ENCODE measurements at regions not wholly inside any gene's neighbourhood (a gene's known extent, or its start where the extent isn't known, plus 50 kb on each side); places are given as distances from the start of the nearest gene placed in this dataset.

GRCh38 chr4:120158841-120159463 lies 92.3 kb upstream of the MAD2L1 start:
- Histone ChIP-seq H3K4me1 (ENCODE audit: control insufficient read depth in 3 of 3, insufficient read depth in 2 of 3, low read depth in 1 of 3, low read length in 2 of 3) (no peaks in the 10 kb centered on the region), H3K4me3 (ENCODE audit: low read depth in 1 of 3, low read length in 3 of 3) (no peak overlapping the region), H3K36me3 (ENCODE audit: control insufficient read depth in 3 of 3, insufficient read depth in 2 of 3, low read depth in 1 of 3, low read length in 3 of 3) (no peaks in the 10 kb centered on the region), H3K9me3 (ENCODE audit: control insufficient read depth in 2 of 2, insufficient read depth in 1 of 2, low read depth in 1 of 2, low read length in 1 of 2) (no peaks in the 10 kb centered on the region), H3K27me3 (ENCODE audit: control insufficient read depth in 3 of 3, insufficient read depth in 3 of 3, low read length in 3 of 3) (no peaks in the 10 kb centered on the region), H3K27ac (ENCODE audit: low read depth in 1 of 3, low read length in 2 of 3) (no peak overlapping the region)
- no peak for FAIRE-seq
- DNase-seq, result no peak
- 74 to 82% (median 80%) methylated on average over 3 of the region's 3 CpGs for WGBS, 3 donors

GRCh38 chr4:120158046-120158445 lies 91.4 kb upstream of the MAD2L1 start:
- no peak overlapping the region for H3K27ac ChIP-seq (ENCODE audit: low read depth in 1 of 3, low read length in 2 of 3)
- DNase-seq (no peak), FAIRE-seq (no peak)
- no peaks in the 10 kb centered on the region for H3K4me1 ChIP-seq (ENCODE audit: control insufficient read depth in 3 of 3, insufficient read depth in 2 of 3, low read depth in 1 of 3, low read length in 2 of 3)
- H3K4me3 ChIP-seq (ENCODE audit: low read depth in 1 of 3, low read length in 3 of 3), result no peak overlapping the region
- H3K36me3 ChIP-seq (ENCODE audit: control insufficient read depth in 3 of 3, insufficient read depth in 2 of 3, low read depth in 1 of 3, low read length in 3 of 3), result no peaks in the 10 kb centered on the region
- 56 to 61% (median 58%) methylated on average over 2 of the region's 2 CpGs for WGBS, 3 donors
- no peaks in the 10 kb centered on the region for H3K27me3 ChIP-seq (ENCODE audit: control insufficient read depth in 3 of 3, insufficient read depth in 3 of 3, low read length in 3 of 3)
- H3K9me3 ChIP-seq (ENCODE audit: control insufficient read depth in 2 of 2, insufficient read depth in 1 of 2, low read depth in 1 of 2, low read length in 1 of 2), result no peaks in the 10 kb centered on the region

DNA sequence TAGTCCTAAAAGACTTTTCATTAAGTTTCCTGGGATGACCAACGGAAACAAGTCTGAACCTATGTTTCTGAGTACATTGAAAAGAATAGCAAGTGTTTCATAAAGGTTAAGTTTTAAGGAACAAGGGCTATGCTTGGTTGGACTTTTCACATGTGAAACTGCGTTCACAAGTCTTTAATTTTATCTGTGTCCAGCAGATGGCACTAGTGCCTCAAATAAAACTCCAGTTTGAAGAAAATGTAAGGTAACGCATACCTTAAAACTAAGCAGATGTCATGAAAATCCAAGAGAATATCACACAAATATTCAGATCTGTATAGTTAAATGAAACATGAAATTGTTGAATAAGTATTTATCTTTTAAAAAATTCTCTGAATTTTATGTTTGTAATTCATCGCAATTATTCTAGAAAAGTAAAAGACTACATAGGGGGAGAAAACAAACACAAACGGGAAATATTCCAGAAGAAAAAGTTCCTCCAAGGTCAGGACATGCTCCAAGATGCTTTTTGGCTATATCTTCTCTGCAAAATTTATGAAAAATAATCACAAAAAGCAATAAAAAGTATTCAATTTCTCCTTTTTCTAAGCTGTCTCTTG lies 89.6 kb upstream of the MAD2L1 start:
- Histone ChIP-seq H3K36me3 (ENCODE audit: control insufficient read depth in 3 of 3, insufficient read depth in 2 of 3, low read depth in 1 of 3, low read length in 3 of 3) (no peaks in the 10 kb centered on the region), H3K27ac (ENCODE audit: low read depth in 1 of 3, low read length in 2 of 3) (no peak overlapping the region), H3K4me3 (ENCODE audit: low read depth in 1 of 3, low read length in 3 of 3) (no peak overlapping the region), H3K9me3 (ENCODE audit: control insufficient read depth in 2 of 2, insufficient read depth in 1 of 2, low read depth in 1 of 2, low read length in 1 of 2) (no peaks in the 10 kb centered on the region), H3K27me3 (ENCODE audit: control insufficient read depth in 3 of 3, insufficient read depth in 3 of 3, low read length in 3 of 3) (no peaks in the 10 kb centered on the region), H3K4me1 (ENCODE audit: control insufficient read depth in 3 of 3, insufficient read depth in 2 of 3, low read depth in 1 of 3, low read length in 2 of 3) (no peaks in the 10 kb centered on the region)
- FAIRE-seq, result peak; percentile 85
- peak; percentile 58 to 76 for DNase-seq
- 24 to 32% (median 25%) methylated on average over 5 of the region's 5 CpGs for WGBS, 3 donors

DNA sequence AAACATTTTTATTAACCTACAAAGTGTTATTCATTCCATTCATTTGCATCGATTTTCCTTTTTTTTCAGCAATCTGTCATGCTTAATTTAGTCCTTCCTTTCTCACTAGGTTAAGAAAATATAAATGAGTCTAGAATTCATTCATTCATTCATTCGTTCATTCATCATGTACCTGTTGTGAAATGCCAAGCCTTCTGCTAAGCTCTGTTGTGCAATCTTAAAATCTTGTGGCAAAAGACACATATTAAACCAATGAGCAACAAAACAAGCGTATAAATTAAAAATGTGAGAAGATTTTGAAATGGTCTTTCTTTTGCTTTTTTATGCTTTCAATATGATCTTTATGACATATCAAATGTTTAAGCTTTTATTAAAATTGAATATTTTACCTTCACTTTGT lies 88.6 kb upstream of the MAD2L1 start:
- no peaks in the 10 kb centered on the region for H3K4me1 ChIP-seq (ENCODE audit: control insufficient read depth in 3 of 3, insufficient read depth in 2 of 3, low read depth in 1 of 3, low read length in 2 of 3)
- DNase-seq, result no peak
- no peak for FAIRE-seq
- H3K27ac ChIP-seq (ENCODE audit: low read depth in 1 of 3, low read length in 2 of 3), result no peak overlapping the region
- WGBS, 3 donors, result 62 to 72% (median 67%) methylated on average over 3 of the region's 3 CpGs
- H3K36me3 ChIP-seq (ENCODE audit: control insufficient read depth in 3 of 3, insufficient read depth in 2 of 3, low read depth in 1 of 3, low read length in 3 of 3), result no peaks in the 10 kb centered on the region
- H3K27me3 ChIP-seq (ENCODE audit: control insufficient read depth in 3 of 3, insufficient read depth in 3 of 3, low read length in 3 of 3), result no peaks in the 10 kb centered on the region
- no peak overlapping the region for H3K4me3 ChIP-seq (ENCODE audit: low read depth in 1 of 3, low read length in 3 of 3)
- H3K9me3 ChIP-seq (ENCODE audit: control insufficient read depth in 2 of 2, insufficient read depth in 1 of 2, low read depth in 1 of 2, low read length in 1 of 2), result no peaks in the 10 kb centered on the region

DNA sequence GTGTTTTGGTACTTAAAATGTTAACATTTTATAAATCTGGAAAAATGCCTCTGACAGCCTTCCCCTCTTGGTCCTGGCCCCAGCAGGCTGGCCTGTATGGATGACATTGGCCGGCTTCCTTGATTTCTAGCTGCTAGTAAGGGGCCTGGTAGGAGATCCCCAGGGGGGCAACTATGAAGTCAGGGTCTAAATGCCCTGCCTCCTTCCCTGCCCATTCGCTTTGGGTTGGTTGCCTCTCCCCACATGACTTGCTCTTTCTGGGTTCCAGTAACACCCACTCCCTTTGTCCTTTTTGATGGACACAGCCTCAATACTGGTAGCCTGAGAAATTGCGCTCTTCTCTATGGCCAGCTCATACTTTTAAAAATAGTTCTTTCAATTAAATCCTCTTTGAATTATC lies 78.0 kb upstream of the MAD2L1 start:
- Histone ChIP-seq H3K27me3 (ENCODE audit: control insufficient read depth in 3 of 3, insufficient read depth in 3 of 3, low read length in 3 of 3) (no peaks in the 10 kb centered on the region), H3K36me3 (ENCODE audit: control insufficient read depth in 3 of 3, insufficient read depth in 2 of 3, low read depth in 1 of 3, low read length in 3 of 3) (no peaks in the 10 kb centered on the region), H3K9me3 (ENCODE audit: control insufficient read depth in 2 of 2, insufficient read depth in 1 of 2, low read depth in 1 of 2, low read length in 1 of 2) (no peaks in the 10 kb centered on the region), H3K4me1 (ENCODE audit: control insufficient read depth in 3 of 3, insufficient read depth in 2 of 3, low read depth in 1 of 3, low read length in 2 of 3) (no peaks in the 10 kb centered on the region), H3K27ac (ENCODE audit: low read depth in 1 of 3, low read length in 2 of 3) (no peak overlapping the region), H3K4me3 (ENCODE audit: low read depth in 1 of 3, low read length in 3 of 3) (no peak overlapping the region)
- WGBS, 3 donors, result 87 to 94% (median 93%) methylated on average over 3 of the region's 3 CpGs
- DNase-seq (no peak), FAIRE-seq (no peak)

DNA sequence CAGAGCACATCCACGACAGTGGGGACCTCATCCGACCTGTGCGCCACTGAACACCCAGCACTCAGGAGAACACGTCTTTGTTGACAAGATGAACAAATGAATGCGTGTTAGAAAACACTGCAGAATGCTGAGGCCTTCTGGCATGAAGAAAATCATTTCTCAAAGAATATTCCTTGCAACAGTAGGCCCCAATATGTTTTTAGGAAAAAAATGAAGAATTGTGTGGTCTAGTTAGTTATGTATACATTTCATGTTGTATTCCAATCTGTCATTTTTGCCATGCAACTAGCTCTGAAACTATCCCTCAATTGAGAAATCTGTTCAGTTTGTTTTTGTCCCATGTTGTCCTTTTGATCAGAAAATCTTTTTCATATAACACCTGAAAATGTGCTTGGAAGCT lies 77.4 kb upstream of the MAD2L1 start:
- no peak overlapping the region for H3K4me3 ChIP-seq (ENCODE audit: low read depth in 1 of 3, low read length in 3 of 3)
- H3K9me3 ChIP-seq (ENCODE audit: control insufficient read depth in 2 of 2, insufficient read depth in 1 of 2, low read depth in 1 of 2, low read length in 1 of 2), result no peaks in the 10 kb centered on the region
- DNase-seq (no peak), FAIRE-seq (no peak)
- H3K27me3 ChIP-seq (ENCODE audit: control insufficient read depth in 3 of 3, insufficient read depth in 3 of 3, low read length in 3 of 3), result no peaks in the 10 kb centered on the region
- H3K27ac ChIP-seq (ENCODE audit: low read depth in 1 of 3, low read length in 2 of 3), result no peak overlapping the region
- WGBS, 3 donors, result 73 to 84% (median 77%) methylated on average over 5 of the region's 5 CpGs
- H3K4me1 ChIP-seq (ENCODE audit: control insufficient read depth in 3 of 3, insufficient read depth in 2 of 3, low read depth in 1 of 3, low read length in 2 of 3), result no peaks in the 10 kb centered on the region
- no peaks in the 10 kb centered on the region for H3K36me3 ChIP-seq (ENCODE audit: control insufficient read depth in 3 of 3, insufficient read depth in 2 of 3, low read depth in 1 of 3, low read length in 3 of 3)

- FAIRE-seq, result no peak
- H3K9me3 ChIP-seq (ENCODE audit: control insufficient read depth in 2 of 2, insufficient read depth in 1 of 2, low read depth in 1 of 2, low read length in 1 of 2), result no peaks in the 10 kb centered on the region
- H3K36me3 ChIP-seq (ENCODE audit: control insufficient read depth in 3 of 3, insufficient read depth in 2 of 3, low read depth in 1 of 3, low read length in 3 of 3), result no peaks in the 10 kb centered on the region
- H3K27ac ChIP-seq (ENCODE audit: low read depth in 1 of 3, low read length in 2 of 3), result no peak overlapping the region
- H3K4me1 ChIP-seq (ENCODE audit: control insufficient read depth in 3 of 3, insufficient read depth in 2 of 3, low read depth in 1 of 3, low read length in 2 of 3), result no peaks in the 10 kb centered on the region
- H3K4me3 ChIP-seq (ENCODE audit: low read depth in 1 of 3, low read length in 3 of 3), result no peak overlapping the region
- no peaks in the 10 kb centered on the region for H3K27me3 ChIP-seq (ENCODE audit: control insufficient read depth in 3 of 3, insufficient read depth in 3 of 3, low read length in 3 of 3)
- DNase-seq, result no peak
Measured at GRCh38 chr4:120139392-120139791, 72.7 kb upstream of the MAD2L1 start.

DNA sequence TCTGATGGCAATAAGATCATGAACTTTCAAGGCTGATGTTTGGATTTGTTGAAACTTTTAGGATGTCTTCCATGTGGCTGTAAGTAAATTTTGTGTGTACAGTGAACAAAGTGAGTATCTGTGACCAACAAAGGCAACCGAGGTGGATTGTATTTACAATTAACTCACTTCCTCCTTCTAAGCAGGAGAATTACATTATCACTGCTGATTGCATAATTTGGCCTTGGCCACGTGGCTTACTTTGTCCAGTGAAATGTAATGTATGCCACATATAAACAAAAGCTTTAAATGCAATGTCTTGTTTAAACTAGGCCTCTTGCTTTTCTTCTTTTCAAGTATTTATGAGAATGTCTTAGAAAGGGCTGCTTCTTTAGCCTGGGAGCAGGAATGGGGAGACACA lies 66.3 kb upstream of the MAD2L1 start:
- Histone ChIP-seq H3K4me3 (ENCODE audit: low read depth in 1 of 3, low read length in 3 of 3) (no peak overlapping the region), H3K9me3 (ENCODE audit: control insufficient read depth in 2 of 2, insufficient read depth in 1 of 2, low read depth in 1 of 2, low read length in 1 of 2) (no peaks in the 10 kb centered on the region), H3K36me3 (ENCODE audit: control insufficient read depth in 3 of 3, insufficient read depth in 2 of 3, low read depth in 1 of 3, low read length in 3 of 3) (no peaks in the 10 kb centered on the region), H3K4me1 (ENCODE audit: control insufficient read depth in 3 of 3, insufficient read depth in 2 of 3, low read depth in 1 of 3, low read length in 2 of 3) (no peaks in the 10 kb centered on the region), H3K27ac (ENCODE audit: low read depth in 1 of 3, low read length in 2 of 3) (no peak overlapping the region), H3K27me3 (ENCODE audit: control insufficient read depth in 3 of 3, insufficient read depth in 3 of 3, low read length in 3 of 3) (no peaks in the 10 kb centered on the region)
- DNase-seq (no peak), FAIRE-seq (no peak)
- WGBS, 3 donors, result 1 to 18% (median 16%) methylated on average over 2 of the region's 2 CpGs

GRCh38 chr4:120130786-120131185 lies 64.1 kb upstream of the MAD2L1 start:
- FAIRE-seq, result no peak
- no peaks in the 10 kb centered on the region for H3K36me3 ChIP-seq (ENCODE audit: control insufficient read depth in 3 of 3, insufficient read depth in 2 of 3, low read depth in 1 of 3, low read length in 3 of 3)
- 70 to 90% (median 86%) methylated on average over 2 of the region's 2 CpGs for WGBS, 3 donors

More at GRCh38 chr4:120130786-120131185, 64.1 kb upstream of the MAD2L1 start:
- Histone ChIP-seq H3K27me3 (ENCODE audit: control insufficient read depth in 3 of 3, insufficient read depth in 3 of 3, low read length in 3 of 3) (no peaks in the 10 kb centered on the region), H3K27ac (ENCODE audit: low read depth in 1 of 3, low read length in 2 of 3) (no peak overlapping the region), H3K9me3 (ENCODE audit: control insufficient read depth in 2 of 2, insufficient read depth in 1 of 2, low read depth in 1 of 2, low read length in 1 of 2) (no peaks in the 10 kb centered on the region), H3K4me3 (ENCODE audit: low read depth in 1 of 3, low read length in 3 of 3) (no peak overlapping the region), H3K4me1 (ENCODE audit: control insufficient read depth in 3 of 3, insufficient read depth in 2 of 3, low read depth in 1 of 3, low read length in 2 of 3) (no peaks in the 10 kb centered on the region)
- no peak for DNase-seq
